GM19467 (cell line): ENCODE measurements at regions not wholly inside any gene's neighbourhood (a gene's known extent, or its start where the extent isn't known, plus 50 kb on each side); places are given as distances from the start of the nearest gene placed in this dataset.
"Not testable (repeated sequence)": the region's sequence is repeated elsewhere in the genome, so short reads cannot be mapped to it uniquely, and the experiment has no call there.

ENCODE experiments used
- ATAC-seq: cut with Tn5 transposase; IDR thresholded peaks from one replicate; pipeline ENCODE4 v1.9.1; 2021; ENCODE audit warnings: mild to moderate bottlenecking, moderate library complexity; ENCODE audit not compliant: unreplicated experiment

DNA sequence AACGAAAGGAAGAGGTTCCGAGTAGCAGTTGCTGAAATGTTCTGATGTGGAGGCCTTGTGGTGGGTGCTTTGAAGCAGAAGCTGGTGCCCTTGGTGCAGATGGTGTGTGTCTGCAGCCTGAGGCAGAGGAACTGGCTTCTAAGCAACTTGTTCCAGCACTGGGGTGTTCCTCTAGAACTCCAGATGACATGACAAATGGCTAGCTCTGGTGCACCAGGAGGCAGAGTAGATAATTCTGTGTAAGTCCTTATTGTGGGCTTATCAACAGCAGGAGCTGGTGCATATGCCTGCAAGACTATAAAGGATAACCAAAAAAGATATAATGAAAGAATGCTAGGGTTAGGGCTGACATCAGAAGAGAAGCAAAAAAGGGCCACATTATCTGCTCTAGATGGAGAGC lies 76.5 kb downstream of the ARL5B start:
- ATAC-seq: no peak

DNA sequence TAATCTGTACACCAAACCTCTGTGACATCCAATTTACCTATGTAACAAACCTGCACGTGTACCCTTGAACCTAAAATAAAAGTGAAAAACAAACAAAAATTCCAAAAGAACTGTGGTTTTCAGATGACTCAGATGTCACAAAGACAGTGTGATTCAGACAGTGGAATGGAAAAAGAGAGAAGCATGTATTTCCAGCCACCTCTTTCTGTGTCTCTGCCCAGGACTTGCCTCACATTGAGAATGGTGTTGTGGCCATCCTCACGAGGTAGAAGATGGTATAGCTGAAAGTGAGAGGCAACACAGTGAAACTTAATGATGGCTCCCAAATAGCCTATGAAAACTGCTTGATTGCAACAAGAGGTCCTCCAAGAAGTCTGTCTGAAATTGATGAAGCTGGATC lies 78.0 kb downstream of the ARL5B start:
- no peak for ATAC-seq

DNA sequence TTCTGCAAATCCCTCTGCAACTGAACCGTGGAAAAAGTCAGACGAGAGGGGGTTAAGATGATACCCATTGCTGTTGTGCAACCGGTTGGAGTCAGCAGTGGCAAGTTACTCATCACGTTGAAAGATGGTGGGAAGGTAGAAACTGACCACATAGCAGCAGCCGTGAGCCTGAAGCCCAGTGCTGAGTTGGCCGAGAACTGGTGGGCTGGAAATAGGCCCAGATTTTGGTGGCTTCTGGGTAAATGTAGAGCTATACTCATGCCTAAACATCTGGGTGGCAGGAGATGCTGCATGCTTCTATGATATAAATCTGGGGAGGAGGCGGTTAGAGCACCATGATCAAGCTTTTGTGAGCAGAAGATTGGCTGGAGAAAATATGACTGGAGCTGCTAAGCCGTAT lies 78.6 kb downstream of the ARL5B start:
- ATAC-seq: no peak

DNA sequence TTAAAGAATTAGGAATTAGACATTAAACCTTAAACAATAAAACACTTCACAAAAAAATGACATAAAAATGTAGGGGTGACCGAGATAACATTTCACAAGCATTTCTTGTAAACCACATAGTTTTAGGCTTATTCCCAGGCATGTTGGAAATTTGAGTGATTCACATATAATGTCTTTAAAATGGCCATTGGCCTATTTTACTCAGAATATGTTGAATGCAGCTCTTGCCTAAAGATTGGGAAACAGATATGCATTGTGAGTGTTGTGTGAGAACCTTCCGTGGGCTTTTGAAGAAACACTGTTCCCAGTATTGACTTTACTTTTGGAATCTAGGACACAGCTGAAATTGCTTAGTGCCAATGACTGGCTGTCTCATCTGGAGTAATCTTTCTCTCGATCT lies 79.6 kb downstream of the ARL5B start:
- no peak for ATAC-seq

DNA sequence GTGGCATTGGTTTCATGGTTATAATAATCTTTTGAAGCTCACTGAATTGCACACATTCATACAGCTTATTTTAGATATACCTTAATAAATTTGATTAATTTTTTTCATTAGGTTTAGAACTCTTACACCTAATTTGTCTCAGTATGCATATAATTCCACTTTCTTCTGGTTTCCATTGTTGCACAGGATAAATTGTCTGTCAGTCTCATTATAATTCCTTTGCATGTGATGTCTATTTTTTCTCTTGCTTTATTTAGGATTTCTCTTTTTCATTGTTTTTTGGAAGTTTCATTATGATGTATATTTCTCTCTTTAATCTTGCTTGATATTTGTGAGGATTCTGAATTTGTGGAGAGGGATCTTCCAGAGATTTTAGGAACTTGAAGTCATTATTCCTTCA lies 84.7 kb downstream of the ARL5B start:
- ATAC-seq: no peak

DNA sequence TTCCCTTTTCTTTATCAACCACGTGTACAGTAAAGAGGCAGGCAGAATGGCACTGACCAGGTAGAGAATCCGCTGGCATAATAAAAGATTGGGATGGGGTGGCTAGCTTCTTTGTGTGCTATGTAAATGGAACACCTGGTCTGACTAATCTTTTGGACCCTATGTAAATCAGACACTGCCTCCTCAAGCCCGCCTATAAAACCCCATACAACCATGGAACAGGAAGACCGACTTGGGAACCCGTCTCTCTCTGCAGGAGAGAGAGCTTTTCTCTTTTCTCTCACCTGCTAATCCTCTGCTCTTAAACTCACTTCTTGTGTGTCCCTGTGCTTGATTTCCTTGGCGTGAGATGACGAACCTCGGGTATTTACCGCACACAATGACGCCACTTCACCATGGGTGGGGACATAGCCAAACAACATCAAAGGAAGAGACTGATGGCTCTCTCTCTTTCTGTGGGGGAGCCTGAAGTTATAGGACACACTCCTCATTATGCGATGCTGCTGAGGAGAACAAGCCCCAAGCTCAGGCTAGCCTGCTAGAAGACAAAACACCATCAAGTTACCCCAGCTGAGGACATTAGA lies 94.2 kb downstream of the ARL5B start:
- ATAC-seq: no peak

DNA sequence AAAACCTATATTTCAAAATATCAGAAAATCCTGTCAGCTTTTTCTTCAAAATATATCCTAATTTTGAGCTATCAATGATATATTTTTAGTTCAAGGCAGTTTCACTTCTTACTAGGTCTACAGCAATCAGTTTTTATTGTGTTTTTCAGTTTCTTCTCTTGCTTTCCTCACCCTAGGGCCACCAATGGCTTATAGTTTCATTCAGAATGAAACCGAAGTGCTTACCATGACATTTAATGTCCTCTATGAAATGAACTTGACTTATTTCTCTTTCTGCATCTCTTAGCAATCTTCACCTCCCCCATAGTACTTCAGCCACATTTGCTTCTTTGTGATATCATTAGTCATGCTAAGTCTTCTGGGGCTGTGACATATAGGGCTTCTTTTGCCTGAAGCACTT lies 100.3 kb downstream of the ARL5B start:
- peak; percentile 88 for ATAC-seq

DNA sequence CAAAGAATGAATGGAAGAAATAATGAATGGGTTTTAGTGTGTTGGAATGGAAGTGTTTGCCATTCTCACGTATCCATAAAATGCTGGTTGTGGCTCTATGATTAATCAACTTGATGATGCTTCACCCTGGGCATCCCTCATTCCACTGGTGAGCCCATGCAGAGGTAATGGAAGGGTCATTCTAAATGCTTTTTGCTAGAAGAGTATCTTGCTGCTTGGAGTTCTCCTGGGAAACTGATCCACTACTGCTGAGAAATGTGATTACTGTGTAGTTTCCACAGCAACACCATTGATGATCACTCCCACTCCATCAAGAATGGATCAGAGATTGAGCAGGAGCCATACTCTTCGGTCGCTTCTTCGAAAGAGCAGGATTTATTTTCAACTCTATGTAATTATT lies 101.6 kb downstream of the ARL5B start:
- ATAC-seq: no peak

DNA sequence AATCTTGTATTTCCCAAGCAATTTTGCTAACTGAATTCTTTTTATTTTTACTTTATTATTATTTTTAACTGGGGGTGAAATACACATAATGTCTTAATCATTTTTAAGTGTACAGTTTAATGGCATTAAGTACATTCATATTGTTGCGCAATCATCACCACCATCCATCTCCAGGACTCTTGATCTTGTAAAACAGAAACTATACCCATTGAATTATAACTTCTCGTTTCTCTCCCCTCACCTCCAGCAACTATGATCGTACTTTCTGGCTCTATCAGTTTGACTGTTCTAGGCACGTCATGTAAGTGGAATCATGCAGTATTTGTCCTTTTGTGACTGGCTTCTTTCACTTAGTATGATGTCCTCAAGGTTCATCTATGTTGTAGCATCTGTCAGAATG lies 108.8 kb downstream of the ARL5B start:
- no peak for ATAC-seq

DNA sequence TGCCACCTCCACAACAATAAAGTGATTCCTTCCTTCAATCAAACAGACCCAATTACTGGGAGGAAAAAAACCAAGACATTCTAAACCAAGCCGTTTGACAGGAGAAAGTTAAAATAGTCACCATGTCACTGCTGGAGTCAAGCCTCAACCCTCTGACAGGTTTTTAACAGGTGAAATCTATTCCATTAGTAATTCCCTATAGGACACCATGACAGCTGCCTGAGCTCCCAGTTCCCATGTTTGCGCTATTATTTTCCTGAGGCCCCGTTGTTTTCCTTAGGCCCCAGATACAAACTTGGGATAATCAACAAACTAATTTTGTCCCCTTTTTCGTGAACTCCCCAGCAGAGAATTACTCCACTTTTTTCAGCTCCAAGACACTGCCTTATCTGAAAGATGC lies 113.9 kb downstream of the ARL5B start:
- ATAC-seq: no peak

DNA sequence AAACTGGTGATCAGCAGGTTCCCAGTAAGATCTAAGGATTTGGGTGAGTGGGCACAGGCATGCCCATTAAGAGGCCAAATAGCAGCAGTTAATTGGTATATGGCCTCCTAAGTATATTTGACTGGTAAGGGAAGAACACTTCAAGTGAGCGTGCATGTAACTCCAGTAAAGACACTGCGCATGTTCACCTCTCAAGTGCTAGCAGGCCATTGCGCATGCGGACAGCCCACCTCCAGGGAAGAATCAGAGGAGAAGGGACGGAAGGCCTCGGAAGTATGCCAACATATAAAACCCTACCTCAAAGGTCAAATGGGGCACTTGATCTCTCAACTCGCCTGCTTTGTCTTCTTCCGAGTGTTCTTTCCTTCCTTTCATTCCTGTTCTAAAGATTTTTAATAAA lies 118.0 kb downstream of the ARL5B start:
- ATAC-seq: no peak

DNA sequence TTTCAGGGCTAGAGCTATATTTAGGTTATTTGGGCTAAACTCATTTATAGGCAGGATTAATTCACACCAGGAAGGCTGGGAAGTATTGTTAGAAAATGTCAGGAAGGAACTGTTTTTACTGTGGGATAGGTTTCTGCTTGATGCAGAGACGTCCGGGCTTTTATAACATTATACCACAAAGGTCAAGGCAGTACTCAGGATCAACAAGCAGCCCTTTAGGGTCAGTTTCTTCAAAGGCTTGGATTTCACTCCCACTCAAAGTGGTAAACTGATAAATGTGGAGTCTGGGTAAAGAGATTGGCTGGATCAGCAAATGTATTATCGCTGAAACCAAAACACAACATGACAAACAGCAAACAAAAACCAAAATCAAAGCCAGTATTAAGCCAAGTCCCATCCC lies 127.2 kb downstream of the ARL5B start:
- ATAC-seq: no peak

DNA sequence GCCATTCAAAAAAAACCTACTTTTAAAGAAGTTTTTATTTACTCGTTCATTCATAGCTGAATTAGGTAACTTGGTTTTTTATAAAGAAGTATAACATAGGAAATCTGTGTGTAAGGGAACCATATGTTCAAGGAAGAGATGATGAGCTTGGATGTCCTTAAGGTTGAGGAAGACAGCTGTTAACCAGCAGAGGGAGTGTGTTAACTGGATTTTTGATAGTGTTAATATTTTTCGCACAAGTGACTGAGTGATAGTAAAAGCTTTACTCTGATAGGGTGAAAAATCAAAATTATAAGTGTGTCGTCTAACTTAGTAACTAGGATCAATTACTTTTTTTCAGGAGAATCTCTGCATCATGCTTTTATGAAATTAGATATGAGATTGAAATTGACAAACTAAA lies 134.7 kb downstream of the ARL5B start:
- no peak for ATAC-seq

DNA sequence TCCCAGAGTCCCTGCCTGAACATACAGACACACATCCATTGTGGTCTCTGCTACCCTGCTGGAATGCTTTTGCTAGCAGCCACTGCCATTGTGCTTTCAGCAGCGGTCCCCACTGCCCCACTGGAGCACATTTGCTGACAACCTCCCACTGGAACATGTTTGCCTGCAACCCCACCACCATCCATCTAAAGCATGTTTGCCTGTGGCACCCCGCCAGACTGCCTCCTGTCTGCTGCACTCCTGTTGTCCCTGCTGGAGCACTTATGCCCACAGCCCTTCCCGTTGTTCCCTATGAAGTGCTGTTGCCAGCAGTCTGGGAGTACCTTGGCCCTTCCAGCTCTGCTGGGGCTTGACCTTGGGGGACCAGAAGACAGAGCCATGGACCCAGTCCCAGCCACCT lies 136.3 kb downstream of the ARL5B start:
- no peak for ATAC-seq

DNA sequence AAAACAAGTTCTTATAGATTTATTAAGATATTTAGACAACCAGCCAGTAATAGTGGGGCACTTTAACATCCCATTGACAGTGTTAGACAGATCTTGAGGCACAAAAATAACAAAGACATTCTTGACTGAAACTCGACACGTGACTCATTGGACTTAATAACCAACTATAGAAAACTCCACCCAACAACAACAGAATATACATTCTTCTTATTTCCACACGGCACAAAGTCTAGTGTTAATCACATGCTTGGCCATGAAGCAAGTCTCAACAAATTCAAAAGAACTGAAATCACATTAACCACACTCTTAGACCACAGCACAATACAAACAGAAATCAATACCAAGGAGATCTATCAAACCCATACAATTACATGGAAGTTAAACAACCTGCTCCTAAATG lies 138.1 kb downstream of the ARL5B start:
- ATAC-seq: no peak

DNA sequence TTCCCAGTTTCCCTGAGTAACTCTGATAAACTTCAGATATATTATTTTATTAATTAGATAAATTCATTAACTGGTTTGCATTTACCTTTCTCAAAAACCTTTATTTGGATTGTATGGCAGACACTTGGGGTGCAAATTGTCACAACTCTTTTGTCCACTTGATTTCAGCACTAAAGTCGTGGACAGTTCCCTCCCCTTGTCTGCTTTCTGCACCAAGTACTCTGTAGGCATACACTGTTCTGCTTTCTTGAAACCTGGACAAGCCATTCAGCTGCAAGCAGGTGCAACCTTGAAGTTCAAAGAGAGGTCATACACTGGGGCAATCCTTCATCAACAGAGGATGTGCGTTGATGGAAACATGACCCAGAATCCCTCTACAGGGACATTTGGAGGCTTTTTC lies 162.9 kb downstream of the ARL5B start:
- ATAC-seq: no peak

DNA sequence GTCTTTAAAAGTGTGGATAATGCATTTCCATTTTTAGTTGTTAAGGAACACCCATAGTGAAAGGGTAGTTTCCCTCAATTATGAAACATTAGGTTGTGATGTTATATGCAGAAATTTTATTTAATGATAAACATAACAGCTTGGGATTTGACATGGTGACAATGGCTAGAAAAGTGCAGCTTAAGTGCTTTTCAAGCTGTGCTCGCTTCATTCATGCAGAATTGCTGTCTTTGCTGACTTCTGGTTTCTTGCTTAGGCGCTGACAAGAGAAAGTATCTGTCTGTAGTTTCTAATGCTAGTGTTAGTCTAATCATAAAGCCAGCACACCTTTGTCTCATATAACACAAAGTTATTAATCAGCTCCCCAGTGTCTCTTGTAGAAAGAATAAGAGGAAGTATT lies 170.0 kb downstream of the ARL5B start:
- no peak for ATAC-seq

DNA sequence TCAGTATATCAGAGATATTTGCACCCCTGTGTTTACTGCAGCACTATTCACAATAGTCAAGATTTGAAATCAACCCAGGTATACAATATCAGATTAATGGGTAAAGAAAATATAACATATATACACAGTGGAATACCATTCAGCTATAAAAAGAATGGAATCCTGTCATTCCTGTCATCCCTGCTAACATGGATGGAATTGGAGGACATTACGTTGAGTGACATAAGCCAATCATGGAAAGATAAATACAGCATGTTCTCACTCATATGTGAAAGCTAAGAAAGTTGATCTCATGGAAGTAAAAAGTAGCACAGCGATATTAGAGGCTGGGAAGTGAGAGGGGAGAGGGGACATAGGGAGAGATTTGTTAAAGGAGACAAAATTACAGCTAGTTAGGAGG lies 171.0 kb downstream of the ARL5B start:
- no peak for ATAC-seq

DNA sequence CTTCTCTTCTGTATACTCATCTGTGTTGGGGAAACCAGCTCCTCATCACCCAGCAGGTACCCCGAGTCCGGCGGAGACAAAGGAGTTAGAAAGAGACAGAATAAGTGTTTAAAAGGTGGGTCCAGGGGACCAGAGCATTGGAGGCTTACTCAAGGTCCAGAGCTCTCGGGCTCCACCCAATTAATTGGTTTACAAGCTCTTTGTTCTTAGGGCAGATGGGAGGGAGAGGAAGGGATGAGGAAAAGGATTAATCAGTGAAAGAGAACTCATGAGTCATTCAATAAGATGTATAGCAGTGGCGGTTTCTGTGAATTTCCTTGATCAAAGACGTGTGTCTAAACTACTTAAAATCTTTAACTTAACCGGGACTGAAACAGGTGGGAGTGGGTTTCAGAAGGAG lies 192.0 kb upstream of the MALRD1 start:
- ATAC-seq: not testable (repeated sequence)

DNA sequence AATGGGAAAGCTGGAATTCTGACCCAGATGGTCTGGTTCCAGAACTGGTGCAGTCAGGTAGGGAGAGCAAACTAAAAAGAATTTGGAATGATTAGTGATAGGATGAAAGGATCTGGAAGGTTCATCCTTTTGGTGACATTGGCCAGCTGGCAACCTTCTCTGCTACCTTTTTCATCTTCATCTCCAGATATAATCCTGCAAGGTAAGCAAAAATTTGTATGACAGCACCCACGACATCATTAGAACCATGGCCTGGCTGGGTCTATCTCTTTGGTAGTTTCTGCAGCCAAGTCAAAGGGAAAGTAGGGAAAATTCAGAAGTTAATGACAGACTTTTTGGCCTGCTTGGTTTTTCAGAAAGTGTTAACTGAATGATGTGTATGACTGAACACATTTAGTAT lies 188.9 kb upstream of the MALRD1 start:
- ATAC-seq: no peak

DNA sequence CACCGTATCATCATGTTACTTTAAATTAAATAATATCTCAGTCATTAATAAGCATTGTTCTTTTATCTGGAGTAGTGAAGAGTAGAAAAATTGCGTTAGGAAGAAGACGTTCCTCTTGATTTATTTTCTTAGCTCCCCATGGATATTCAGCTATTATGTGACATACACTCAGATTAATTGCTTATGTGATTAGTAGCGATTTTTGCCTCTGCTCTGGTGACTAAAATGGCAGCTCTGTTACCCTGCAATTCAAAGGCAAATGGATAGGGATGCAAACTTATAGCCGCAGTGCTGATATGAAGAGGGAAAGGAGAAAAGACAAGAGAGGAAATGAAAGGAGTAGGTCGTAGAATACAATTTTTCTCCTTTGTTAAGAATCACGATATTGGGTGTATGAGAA lies 188.4 kb upstream of the MALRD1 start:
- no peak for ATAC-seq

DNA sequence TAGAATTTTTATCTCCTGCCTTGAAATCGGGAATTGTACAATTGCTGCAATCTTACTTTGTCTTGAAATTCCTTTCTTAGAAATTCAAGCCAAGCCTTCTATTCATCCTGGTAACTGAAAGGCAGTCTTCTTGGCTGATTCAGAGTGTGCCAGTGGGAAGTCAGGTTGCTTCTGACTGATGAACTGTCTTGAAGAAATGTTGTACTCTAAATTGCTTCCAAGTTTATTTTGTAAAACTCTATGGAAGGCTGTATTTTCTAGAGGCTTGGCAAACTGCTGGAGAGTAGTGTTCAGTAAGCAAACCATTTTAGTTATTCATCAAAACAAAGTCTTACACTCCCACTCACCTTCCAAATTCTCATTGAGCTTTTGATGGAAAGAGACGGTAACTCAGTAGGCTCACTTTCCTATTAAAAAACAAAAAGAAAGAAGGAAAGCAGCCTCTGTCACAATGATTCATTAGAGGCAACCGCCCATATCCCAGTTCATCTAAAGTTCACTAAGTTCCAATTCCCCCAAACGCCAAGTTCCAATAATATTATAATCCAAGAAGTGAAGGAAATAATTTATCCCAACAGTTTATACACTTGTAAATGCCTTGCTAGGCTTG lies 187.9 kb upstream of the MALRD1 start:
- no peak for ATAC-seq

DNA sequence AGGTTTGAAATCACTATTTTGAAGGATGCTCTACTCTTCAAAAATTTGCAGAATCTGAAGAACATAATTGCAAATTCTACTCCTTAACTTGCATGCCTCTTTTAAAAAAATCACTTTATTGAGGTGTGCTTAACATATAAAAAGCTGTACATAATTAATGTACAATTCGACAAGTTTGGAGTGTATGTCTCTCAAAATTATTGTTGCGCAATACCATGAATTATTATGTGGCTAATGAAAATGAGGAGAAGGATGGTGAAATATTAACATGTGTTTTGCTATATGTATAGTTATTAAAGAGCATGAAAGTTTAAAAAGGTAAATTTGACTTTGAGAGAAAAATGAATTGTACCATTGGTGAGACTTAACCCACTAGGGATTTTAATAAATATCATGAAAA lies 187.2 kb upstream of the MALRD1 start:
- no peak for ATAC-seq
